ENCODE measurements at regions not wholly inside any gene's neighbourhood (a gene's known extent, or its start where the extent isn't known, plus 50 kb on each side); places are given as distances from the start of the nearest gene placed in this dataset.

DNA sequence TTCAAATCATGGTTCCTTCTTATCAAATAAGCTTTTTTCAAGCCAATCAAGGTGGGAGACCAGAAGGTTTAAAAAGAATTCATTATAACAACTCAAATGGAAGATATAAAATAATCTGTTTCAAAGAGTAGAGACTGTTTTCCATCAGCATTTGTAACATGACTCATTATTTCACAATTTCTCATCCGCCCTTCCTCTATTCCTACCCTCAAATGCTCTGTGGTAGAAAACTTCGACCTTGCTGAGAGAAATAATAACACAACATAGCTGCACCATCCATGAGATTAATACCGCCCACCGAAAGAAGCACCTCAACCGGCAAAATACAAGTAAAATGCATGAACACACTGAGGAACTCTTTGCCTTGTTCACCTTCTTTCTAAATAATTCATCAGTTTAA lies 2039.2 kb upstream of the CELF4 start:
- ChIA-PET POLR2A (ENCODE audit: partially characterized antibody) (no interaction called here), CTCF (ENCODE audit: partially characterized antibody) (no interaction called here)
- Histone ChIP-seq H3K9ac (replicated peaks in 1 of 4; ENCODE audit: extremely low read depth in 1 of 4, low read depth in 3 of 4, low read length in 3 of 4) (no peak overlapping the region), H2BK20ac (ENCODE audit: low read length) (no peak overlapping the region), H2BK120ac (replicated peaks; ENCODE audit: low read depth, low read length) (no peak overlapping the region), H3K79me2 (ENCODE audit: control insufficient read depth in 1 of 2, insufficient read depth in 2 of 2, low read length in 2 of 2) (no peaks in the 10 kb centered on the region), H3K56ac (replicated peaks; ENCODE audit: insufficient read length, low read depth, low read length) (no peak overlapping the region), H3K4me2 (ENCODE audit: insufficient read depth in 1 of 2, low read depth in 2 of 2, low read length in 2 of 2) (no peak overlapping the region), H3K4me3 (ENCODE audit: extremely low read depth in 1 of 4, insufficient read depth in 2 of 4, low read depth in 3 of 4, low read length in 4 of 4) (no peak overlapping the region), H3K27ac (ENCODE audit: low read depth, low read length) (no peak overlapping the region), H3K4me1 (replicated peaks in 1 of 4; ENCODE audit: control insufficient read depth in 3 of 4, insufficient read depth in 4 of 4, low read length in 3 of 4) (peaks cover 1 to 12% (median 7%) of the 10 kb centered on the region in 4 experiments; a peak in 4 of 7 replicates), H3K79me1 (ENCODE audit: low read depth, low read length) (no peaks in the 10 kb centered on the region), H3K18ac (ENCODE audit: extremely low read depth, low read length) (no peak overlapping the region), H3K4ac (replicated peaks; ENCODE audit: insufficient read length, low read depth, low read length) (no peak overlapping the region), H2BK5ac (ENCODE audit: low read depth, low read length) (no peak overlapping the region), H3K36me3 (ENCODE audit: control insufficient read depth in 2 of 4, insufficient read depth in 4 of 4, low read length in 3 of 4) (no peaks in the 10 kb centered on the region), H3K27me3 (replicated peaks in 1 of 4; ENCODE audit: control insufficient read depth in 3 of 4, extremely low read depth in 1 of 4, insufficient read depth in 3 of 4, low read length in 3 of 4) (no peaks in the 10 kb centered on the region), H2BK15ac (ENCODE audit: low read length) (no peak overlapping the region), H4K5ac (ENCODE audit: insufficient read length, low read depth, low read length) (no peak overlapping the region), H4K91ac (replicated peaks; ENCODE audit: insufficient read length, low read length) (no peak overlapping the region), H3K9me3 (ENCODE audit: insufficient read depth in 2 of 2, low read depth in 1 of 2, low read length in 1 of 2) (no peaks in the 10 kb centered on the region), H2BK12ac (ENCODE audit: low read depth, low read length) (no peak overlapping the region), H4K20me1 (replicated peaks in 1 of 2; ENCODE audit: control insufficient read depth in 1 of 2, insufficient read depth in 2 of 2, low read length in 2 of 2) (no peaks in the 10 kb centered on the region), H4K8ac (ENCODE audit: extremely low read depth, insufficient read depth, low read length) (no peak overlapping the region), H3K23me2 (ENCODE audit: low read depth, low read length) (no peaks in the 10 kb centered on the region), H2AFZ (ENCODE audit: low read length) (no peak overlapping the region), H3K23ac (ENCODE audit: insufficient read length) (no peak overlapping the region), H2AK5ac (ENCODE audit: low read depth, low read length) (no peak overlapping the region), H3K14ac (ENCODE audit: insufficient read length) (no peak overlapping the region)
- no peak for DNase-seq (ENCODE audit: low read depth in 1 of 2, low spot score in 2 of 2)
- WGBS, 2 experiments (ENCODE audit: extremely low coverage in 1 of 2, insufficient coverage in 1 of 2, insufficient read length in 1 of 2, insufficient replicate concordance in 2 of 2, low coverage in 1 of 2, low lambda C conversion rate in 2 of 2, missing lambda C conversion rate in 1 of 2) = 91% methylated on average over 5 of the region's 5 CpGs; no CpG with 5 or more reads in 1 of the 2 experiments
- FAIRE-seq = no peak
- TF ChIP-seq EZH2 (IDR thresholded peaks at IDR 0.05; ENCODE audit: low read depth, low read length, severe bottlenecking) (no peak), SAP30 (IDR thresholded peaks at IDR 0.05; ENCODE audit: insufficient read depth, insufficient replicate concordance, low read length) (no peak), RNF2 (IDR thresholded peaks at IDR 0.05; ENCODE audit: borderline replicate concordance, low read depth, low read length, missing control alignments, poor library complexity, severe bottlenecking) (no peak), FOSL1 (IDR thresholded peaks at IDR 0.05; ENCODE audit: insufficient read depth, low read depth, low read length) (no peak), POLR2A (IDR thresholded peaks at IDR 0.05; ENCODE audit: control extremely low read depth in 1 of 2, low read depth in 2 of 2, low read length in 2 of 2) (no peak), GABPA (IDR thresholded peaks at IDR 0.05; ENCODE audit: borderline replicate concordance, insufficient read depth, low read length) (no peak), SP1 (IDR thresholded peaks at IDR 0.05; ENCODE audit: low read depth, low read length) (no peak), CBX5 (IDR thresholded peaks at IDR 0.05; ENCODE audit: low read depth, low read length) (no peak), BACH1 (IDR thresholded peaks at IDR 0.05; ENCODE audit: low read length) (no peak)
- TF ChIP-seq, protein P1, sequence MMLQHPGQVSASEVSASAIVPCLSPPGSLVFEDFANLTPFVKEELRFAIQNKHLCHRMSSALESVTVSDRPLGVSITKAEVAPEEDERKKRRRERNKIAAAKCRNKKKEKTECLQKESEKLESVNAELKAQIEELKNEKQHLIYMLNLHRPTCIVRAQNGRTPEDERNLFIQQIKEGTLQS (IDR thresholded peaks at IDR 0.05; ENCODE audit: insufficient read depth, low read depth, low read length) = no peak
- TF ChIP-seq, protein P2, sequence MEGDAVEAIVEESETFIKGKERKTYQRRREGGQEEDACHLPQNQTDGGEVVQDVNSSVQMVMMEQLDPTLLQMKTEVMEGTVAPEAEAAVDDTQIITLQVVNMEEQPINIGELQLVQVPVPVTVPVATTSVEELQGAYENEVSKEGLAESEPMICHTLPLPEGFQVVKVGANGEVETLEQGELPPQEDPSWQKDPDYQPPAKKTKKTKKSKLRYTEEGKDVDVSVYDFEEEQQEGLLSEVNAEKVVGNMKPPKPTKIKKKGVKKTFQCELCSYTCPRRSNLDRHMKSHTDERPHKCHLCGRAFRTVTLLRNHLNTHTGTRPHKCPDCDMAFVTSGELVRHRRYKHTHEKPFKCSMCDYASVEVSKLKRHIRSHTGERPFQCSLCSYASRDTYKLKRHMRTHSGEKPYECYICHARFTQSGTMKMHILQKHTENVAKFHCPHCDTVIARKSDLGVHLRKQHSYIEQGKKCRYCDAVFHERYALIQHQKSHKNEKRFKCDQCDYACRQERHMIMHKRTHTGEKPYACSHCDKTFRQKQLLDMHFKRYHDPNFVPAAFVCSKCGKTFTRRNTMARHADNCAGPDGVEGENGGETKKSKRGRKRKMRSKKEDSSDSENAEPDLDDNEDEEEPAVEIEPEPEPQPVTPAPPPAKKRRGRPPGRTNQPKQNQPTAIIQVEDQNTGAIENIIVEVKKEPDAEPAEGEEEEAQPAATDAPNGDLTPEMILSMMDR (IDR thresholded peaks at IDR 0.05; ENCODE audit: control extremely low read depth in 1 of 3, insufficient read depth in 1 of 3, low read depth in 1 of 3, low read length in 3 of 3) = no peak

Measured in H1 (cell line).